GM18511 (cell line): ENCODE measurements at regions not wholly inside any gene's neighbourhood (a gene's known extent, or its start where the extent isn't known, plus 50 kb on each side); places are given as distances from the start of the nearest gene placed in this dataset.
A peak's percentile ranks its signal among the peaks of the same experiment; 100 is the strongest.
"Not testable (repeated sequence)": the region's sequence is repeated elsewhere in the genome, so short reads cannot be mapped to it uniquely, and the experiment has no call there.

Experiments
- ATAC-seq: cut with Tn5 transposase; IDR thresholded peaks from one replicate; pipeline ENCODE4 v1.9.1; 2021; ENCODE audit warnings: mild to moderate bottlenecking, moderate library complexity; ENCODE audit not compliant: unreplicated experiment

DNA sequence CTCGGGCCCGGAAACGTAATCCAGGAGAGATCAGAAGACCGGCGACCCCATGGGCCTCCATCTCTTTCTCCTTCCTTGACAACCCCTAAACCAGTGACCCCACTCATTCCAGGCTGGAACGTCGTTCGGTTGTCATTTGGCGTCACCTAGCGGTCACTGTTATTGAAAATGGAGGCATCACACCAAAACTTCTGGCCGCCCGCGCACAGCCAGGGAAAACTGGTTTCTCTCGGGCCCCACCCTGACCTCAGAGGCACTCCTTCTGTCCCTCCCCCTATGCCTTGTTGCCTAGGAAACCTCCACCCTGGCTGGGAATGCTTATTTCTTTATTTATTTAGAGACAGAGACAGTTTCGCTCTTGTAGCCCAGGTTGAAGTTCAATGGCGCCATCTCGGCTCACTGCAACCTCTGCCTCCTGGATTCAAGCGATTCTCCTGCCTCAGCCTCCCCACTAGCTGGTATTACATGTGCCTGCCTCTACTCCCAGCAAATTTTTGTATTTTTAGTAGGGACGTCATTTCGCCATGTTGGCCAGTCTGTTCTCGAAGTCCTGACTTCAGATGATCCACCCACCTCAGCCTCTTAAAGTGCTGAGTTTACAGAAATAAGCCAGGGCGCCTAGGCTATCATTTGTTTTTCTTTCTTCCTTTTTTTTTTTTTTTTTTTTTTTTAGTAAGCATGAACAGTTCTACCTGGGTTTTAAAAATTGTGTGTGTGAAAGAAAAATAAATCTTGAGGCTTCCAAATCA lies 2144.1 kb upstream of the TPTE start:
- peak; percentile 62 for ATAC-seq

DNA sequence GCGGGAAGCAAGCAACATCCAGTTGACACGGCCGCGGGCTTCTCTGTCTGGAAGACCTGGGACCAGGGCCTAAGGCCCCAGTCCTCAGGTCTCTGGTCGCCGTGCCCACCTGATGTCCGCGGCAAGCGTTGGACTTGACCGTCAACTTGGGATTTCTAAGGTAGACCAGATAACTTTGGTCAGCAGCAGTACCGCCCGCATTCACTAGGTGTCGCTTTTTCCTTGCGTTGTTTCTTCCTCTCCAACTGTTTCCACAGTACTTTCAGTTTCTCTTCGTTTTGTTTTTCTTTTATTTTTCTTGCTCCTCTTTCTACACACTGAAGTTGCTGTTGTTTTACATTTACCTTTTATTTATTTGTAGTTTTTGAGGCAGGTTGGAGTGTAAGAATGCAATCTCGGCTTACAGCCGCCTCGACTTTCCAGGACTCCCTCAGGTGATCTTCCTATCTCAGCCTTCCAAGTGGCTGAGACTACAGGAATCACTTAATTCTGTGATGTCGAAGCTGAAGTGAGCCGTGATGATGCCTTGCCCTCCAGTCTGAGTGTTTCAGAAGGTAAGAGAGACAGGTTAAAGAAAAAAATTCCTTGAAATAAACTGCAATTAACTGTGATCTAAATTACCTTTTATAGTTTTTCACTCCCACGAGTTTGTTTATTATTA lies 2140.8 kb upstream of the TPTE start:
- peak; percentile 50 for ATAC-seq

DNA sequence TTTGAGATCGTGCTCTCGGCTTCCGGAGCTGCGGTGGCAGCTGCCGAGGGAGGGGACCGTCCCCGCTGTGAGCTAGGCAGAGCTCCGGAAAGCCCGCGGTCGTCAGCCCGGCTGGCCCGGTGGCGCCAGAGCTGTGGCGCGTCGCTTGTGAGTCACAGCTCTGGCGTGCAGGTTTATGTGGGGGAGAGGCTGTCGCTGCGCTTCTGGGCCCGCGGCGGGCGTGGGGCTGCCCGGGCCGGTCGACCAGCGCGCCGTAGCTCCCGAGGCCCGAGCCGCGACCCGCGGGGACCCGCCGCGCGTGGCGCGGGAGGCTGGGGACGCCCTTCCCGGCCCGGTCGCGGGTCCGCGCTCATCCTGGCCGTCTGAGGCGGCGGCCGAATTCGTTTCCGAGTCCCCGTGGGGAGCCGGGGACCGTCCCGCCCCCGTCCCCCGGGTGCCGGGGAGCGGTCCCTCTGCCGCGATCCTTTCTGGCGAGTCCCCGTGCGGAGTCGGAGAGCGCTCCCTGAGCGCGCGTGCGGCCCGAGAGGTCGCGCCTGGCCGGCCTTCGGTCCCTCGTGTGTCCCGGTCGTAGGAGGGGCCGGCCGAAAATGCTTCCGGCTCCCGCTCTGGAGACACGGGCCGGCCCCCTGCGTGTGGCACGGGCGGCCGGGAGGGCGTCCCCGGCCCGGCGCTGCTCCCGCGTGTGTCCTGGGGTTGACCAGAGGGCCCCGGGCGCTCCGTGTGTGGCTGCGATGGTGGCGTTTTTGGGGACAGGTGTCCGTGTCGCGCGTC lies 2133.0 kb upstream of the TPTE start:
- ATAC-seq = not testable (repeated sequence)

DNA sequence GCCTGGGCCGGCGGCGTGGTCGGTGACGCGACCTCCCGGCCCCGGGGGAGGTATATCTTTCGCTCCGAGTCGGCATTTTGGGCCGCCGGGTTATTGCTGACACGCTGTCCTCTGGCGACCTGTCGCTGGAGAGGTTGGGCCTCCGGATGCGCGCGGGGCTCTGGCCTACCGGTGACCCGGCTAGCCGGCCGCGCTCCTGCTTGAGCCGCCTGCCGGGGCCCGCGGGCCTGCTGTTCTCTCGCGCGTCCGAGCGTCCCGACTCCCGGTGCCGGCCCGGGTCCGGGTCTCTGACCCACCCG lies 2132.5 kb upstream of the TPTE start:
- not testable (repeated sequence) for ATAC-seq

DNA sequence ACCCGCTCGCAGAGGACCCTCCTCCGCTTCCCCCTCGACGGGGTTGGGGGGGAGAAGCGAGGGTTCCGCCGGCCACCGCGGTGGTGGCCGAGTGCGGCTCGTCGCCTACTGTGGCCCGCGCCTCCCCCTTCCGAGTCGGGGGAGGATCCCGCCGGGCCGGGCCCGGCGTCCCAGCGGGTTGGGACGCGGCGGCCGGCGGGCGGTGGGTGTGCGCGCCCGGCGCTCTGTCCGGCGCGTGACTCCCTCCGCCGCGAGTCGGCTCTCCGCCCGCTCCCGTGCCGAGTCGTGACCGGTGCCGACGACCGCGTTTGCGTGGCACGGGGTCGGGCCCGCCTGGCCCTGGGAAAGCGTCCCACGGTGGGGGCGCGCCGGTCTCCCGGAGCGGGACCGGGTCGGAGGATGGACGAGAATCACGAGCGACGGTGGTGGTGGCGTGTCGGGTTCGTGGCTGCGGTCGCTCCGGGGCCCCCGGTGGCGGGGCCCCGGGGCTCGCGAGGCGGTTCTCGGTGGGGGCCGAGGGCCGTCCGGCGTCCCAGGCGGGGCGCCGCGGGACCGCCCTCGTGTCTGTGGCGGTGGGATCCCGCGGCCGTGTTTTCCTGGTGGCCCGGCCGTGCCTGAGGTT lies 2130.7 kb upstream of the TPTE start:
- not testable (repeated sequence) for ATAC-seq

DNA sequence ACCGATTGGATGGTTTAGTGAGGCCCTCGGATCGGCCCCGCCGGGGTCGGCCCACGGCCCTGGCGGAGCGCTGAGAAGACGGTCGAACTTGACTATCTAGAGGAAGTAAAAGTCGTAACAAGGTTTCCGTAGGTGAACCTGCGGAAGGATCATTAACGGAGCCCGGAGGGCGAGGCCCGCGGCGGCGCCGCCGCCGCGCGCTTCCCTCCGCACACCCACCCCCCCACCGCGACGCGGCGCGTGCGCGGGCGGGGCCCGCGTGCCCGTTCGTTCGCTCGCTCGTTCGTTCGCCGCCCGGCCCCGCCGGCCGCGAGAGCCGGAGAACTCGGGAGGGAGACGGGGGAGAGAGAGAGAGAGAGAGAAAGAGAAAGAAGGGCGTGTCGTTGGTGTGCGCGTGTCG lies 2127.0 kb upstream of the TPTE start:
- not testable (repeated sequence) for ATAC-seq

DNA sequence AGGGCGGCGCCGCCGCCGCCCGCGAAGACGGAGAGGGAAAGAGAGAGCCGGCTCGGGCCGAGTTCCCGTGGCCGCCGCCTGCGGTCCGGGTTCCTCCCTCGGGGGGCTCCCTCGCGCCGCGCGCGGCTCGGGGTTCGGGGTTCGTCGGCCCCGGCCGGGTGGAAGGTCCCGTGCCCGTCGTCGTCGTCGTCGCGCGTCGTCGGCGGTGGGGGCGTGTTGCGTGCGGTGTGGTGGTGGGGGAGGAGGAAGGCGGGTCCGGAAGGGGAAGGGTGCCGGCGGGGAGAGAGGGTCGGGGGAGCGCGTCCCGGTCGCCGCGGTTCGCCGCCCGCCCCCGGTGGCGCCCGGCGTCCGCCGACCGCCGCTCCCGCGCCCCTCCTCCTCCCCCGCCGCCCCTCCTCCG lies 2125.4 kb upstream of the TPTE start:
- ATAC-seq = not testable (repeated sequence)

DNA sequence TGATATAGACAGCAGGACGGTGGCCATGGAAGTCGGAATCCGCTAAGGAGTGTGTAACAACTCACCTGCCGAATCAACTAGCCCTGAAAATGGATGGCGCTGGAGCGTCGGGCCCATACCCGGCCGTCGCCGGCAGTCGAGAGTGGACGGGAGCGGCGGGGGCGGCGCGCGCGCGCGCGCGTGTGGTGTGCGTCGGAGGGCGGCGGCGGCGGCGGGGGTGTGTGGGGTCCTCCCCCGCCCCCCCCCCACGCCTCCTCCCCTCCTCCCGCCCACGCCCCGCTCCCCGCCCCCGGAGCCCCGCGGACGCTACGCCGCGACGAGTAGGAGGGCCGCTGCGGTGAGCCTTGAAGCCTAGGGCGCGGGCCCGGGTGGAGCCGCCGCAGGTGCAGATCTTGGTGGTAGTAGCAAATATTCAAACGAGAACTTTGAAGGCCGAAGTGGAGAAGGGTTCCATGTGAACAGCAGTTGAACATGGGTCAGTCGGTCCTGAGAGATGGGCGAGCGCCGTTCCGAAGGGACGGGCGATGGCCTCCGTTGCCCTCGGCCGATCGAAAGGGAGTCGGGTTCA lies 2122.4 kb upstream of the TPTE start:
- ATAC-seq = not testable (repeated sequence)

DNA sequence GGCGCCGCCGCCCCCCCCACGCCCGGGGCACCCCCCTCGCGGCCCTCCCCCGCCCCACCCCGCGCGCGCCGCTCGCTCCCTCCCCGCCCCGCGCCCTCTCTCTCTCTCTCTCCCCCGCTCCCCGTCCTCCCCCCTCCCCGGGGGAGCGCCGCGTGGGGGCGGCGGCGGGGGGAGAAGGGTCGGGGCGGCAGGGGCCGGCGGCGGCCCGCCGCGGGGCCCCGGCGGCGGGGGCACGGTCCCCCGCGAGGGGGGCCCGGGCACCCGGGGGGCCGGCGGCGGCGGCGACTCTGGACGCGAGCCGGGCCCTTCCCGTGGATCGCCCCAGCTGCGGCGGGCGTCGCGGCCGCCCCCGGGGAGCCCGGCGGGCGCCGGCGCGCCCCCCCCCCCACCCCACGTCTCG lies 2121.5 kb upstream of the TPTE start:
- not testable (repeated sequence) for ATAC-seq

DNA sequence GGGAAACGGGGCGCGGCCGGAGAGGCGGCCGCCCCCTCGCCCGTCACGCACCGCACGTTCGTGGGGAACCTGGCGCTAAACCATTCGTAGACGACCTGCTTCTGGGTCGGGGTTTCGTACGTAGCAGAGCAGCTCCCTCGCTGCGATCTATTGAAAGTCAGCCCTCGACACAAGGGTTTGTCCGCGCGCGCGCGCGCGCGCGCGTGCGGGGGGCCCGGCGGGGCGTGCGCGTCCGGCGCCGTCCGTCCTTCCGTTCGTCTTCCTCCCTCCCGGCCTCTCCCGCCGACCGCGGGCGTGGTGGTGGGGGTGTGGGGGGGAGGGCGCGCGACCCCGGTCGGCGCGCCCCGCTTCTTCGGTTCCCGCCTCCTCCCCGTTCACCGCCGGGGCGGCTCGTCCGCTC lies 2119.6 kb upstream of the TPTE start:
- not testable (repeated sequence) for ATAC-seq

DNA sequence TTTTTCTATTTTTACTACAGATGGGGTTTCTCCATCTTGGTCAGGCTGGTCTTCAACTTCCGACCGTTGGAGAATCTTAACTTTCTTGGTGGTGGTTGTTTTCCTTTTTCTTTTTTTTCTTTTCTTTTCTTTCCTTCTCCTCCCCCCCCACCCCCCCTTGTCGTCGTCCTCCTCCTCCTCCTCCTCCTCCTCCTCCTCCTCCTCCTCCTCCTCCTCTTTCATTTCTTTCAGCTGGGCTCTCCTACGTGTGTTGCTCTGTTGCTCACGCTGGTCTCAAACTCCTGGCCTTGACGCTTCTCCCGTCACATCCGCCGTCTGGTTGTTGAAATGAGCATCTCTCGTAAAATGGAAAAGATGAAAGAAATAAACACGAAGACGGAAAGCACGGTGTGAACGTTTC lies 2115.1 kb upstream of the TPTE start:
- ATAC-seq = not testable (repeated sequence)

DNA sequence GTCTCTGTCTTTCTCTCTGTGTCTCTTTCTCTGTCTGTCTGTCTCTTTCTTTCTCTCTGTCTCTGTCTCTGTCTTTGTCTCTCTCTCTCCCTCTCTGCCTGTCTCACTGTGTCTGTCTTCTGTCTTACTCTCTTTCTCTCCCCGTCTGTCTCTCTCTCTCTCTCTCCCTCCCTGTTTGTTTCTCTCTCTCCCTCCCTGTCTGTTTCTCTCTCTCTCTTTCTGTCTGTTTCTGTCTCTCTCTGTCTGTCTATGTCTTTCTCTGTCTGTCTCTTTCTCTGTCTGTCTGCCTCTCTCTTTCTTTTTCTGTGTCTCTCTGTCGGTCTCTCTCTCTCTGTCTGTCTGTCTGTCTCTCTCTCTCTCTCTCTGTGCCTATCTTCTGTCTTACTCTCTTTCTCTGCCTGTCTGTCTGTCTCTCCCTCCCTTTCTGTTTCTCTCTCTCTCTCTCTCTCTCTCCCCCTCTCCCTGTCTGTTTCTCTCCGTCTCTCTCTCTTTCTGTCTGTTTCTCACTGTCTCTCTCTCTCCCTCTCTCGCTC lies 2110.2 kb upstream of the TPTE start:
- ATAC-seq = not testable (repeated sequence)

DNA sequence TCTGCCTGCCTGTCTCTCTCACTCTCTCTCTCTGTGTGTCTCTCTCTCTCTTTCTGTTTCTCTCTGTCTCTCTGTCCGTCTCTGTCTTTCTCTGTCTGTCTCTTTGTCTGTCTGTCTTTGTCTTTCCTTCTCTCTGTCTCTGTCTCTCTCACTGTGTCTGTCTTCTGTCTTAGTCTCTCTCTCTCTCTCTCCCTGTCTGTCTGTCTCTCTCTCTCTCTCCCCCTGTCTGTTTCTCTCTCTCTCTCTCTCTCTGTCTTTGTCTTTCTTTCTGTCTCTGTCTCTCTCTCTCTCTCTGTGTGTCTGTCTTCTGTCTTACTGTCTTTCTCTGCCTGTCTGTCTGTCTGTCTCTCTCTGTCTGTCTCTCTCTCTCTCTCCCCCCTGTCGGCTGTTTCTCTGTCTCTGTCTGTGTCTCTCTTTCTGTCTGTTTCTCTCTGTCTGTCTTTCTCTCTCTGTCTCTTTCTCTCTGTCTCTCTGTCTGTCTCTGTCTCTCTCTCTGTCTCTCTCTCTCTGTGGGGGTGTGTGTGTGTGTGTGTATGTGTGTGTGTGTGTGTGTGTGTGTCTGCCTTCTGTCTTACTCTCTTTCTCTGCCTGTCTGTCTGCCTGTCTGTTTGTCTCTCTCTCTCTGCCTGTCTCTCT lies 2101.3 kb upstream of the TPTE start:
- ATAC-seq = peak; percentile 75

DNA sequence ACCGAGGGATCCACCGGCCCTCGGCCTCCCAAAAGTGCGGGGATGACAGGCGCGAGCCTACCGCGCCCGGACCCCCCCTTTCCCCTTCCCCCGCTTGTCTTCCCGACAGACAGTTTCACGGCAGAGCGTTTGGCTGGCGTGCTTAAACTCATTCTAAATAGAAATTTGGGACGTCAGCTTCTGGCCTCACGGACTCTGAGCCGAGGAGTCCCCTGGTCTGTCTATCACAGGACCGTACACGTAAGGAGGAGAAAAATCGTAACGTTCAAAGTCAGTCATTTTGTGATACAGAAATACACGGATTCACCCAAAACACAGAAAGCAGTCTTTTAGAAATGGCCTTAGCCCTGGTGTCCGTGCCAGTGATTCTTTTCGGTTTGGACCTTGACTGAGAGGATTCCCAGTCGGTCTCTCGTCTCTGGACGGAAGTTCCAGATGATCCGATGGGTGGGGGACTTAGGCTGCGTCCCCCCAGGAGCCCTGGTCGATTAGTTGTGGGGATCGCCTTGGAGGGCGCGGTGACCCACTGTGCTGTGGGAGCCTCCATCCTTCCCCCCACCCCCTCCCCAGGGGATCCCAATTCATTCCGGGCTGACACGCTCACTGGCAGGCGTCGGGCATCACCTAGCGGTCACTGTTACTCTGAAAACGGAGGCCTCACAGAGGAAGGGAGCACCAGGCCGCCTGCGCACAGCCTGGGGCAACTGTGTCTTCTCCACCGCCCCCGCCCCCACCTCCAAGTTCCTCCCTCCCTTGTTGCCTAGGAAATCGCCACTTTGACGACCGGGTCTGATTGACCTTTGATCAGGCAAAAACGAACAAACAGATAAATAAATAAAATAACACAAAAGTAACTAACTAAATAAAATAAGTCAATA lies 2093.4 kb upstream of the TPTE start:
- peak; percentile 48 for ATAC-seq

DNA sequence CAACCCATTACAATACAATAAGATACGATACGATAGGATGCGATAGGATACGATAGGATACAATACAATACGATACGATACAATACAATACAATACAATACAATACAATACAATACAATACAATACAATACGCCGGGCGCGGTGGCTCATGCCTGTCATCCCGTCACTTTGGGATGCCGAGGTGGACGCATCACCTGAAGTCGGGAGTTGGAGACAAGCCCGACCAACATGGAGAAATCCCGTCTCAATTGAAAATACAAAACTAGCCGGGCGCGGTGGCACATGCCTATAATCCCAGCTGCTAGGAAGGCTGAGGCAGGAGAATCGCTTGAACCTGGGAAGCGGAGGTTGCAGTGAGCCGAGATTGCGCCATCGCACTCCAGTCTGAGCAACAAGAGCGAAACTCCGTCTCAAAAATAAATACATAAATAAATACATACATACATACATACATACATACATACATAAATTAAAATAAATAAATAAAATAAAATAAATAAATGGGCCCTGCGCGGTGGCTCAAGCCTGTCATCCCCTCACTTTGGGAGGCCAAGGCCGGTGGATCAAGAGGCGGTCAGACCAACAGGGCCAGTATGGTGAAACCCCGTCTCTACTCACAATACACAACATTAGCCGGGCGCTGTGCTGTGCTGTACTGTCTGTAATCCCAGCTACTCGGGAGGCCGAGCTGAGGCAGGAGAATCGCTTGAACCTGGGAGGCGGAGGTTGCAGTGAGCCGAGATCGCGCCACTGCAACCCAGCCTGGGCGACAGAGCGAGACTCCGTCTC lies 2092.5 kb upstream of the TPTE start:
- ATAC-seq = peak; percentile 73

DNA sequence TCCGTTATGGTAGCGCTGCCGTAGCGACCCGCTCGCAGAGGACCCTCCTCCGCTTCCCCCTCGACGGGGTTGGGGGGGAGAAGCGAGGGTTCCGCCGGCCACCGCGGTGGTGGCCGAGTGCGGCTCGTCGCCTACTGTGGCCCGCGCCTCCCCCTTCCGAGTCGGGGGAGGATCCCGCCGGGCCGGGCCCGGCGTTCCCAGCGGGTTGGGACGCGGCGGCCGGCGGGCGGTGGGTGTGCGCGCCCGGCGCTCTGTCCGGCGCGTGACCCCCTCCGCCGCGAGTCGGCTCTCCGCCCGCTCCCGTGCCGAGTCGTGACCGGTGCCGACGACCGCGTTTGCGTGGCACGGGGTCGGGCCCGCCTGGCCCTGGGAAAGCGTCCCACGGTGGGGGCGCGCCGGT lies 2086.7 kb upstream of the TPTE start:
- ATAC-seq = not testable (repeated sequence)

DNA sequence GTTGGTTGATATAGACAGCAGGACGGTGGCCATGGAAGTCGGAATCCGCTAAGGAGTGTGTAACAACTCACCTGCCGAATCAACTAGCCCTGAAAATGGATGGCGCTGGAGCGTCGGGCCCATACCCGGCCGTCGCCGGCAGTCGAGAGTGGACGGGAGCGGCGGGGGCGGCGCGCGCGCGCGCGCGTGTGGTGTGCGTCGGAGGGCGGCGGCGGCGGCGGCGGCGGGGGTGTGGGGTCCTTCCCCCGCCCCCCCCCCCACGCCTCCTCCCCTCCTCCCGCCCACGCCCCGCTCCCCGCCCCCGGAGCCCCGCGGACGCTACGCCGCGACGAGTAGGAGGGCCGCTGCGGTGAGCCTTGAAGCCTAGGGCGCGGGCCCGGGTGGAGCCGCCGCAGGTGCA lies 2078.3 kb upstream of the TPTE start:
- not testable (repeated sequence) for ATAC-seq

DNA sequence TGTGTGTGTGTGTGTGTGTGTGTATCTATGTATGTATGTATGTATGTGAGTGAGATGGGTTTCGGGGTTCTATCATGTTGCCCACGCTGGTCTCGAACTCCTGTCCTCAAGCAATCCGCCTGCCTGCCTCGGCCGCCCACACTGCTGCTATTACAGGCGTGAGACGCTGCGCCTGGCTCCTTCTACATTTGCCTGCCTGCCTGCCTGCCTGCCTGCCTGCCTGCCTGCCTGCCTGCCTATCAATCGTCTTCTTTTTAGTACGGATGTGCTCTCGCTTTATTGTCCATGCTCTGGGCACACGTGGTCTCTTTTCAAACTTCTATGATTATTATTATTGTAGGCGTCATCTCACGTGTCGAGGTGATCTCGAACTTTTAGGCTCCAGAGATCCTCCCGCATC lies 2071.6 kb upstream of the TPTE start:
- ATAC-seq = not testable (repeated sequence)
